GM18909 (cell line): ENCODE measurements at regions not wholly inside any gene's neighbourhood (a gene's known extent, or its start where the extent isn't known, plus 50 kb on each side); places are given as distances from the start of the nearest gene placed in this dataset.
"Not testable (repeated sequence)": the region's sequence is repeated elsewhere in the genome, so short reads cannot be mapped to it uniquely, and the experiment has no call there.

Experiments used
- ATAC-seq: cut with Tn5 transposase; IDR thresholded peaks from one replicate; pipeline ENCODE4 v1.9.1; 2021; ENCODE audit warnings: mild to moderate bottlenecking; ENCODE audit not compliant: unreplicated experiment, poor library complexity

DNA sequence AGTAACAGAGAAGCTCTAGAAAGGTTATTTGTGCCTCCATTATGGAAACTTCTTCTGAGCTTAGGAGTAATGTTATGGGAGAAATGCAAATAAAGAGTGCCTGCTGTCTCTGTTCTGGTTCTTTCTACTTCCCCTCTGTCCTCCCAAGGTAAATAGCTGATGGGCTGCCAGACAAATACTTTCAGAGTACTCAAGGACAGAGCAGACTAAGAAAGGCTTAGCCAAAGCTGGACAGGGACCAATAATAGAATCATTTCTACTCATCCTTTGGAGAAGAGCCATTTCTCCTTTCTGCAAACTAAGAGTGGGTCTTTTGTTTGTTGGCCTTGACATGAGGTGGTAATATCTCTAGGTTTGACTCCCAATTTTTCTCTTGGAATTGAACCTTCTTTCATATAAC lies 136.1 kb downstream of the MID1IP1 start:
- no peak for ATAC-seq

DNA sequence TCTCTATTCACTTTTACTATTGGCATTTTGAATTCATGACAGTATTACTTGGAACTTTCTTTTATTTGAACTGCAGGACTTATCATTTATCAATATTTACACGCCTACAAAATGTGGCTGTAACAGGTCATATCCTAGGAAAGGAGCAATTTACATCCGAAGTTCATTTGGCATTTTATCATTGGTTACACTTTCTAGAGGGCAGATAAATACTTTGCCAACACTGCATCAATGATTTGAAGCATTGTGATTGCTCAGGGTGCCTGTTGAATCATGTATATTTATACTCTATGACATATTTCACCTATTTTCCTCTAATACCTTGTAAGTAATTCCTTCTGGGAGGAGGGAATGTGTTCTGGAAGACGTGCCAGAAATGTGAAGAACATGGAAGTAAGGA lies 136.7 kb downstream of the MID1IP1 start:
- ATAC-seq: no peak

DNA sequence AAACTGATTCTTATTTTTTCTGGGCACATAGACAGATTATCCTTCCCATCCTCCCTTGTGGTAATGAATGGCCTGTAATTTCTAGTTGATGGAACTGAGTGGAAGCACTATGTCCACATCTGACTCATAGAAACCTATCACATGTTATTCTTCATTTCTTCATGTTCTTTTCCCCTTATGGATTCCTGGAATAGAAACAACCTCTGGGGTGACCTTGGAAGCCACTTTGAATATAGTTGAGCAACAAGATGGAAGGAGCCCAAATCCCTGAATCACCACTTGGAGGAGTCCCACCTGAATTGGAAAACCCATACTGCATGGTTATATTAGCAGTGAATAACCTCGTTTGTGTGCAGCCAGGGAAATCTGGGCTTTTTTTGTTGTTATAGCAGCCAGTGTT lies 137.8 kb downstream of the MID1IP1 start:
- no peak for ATAC-seq

GRCh38 chrX:38940547-38940946 lies 139.3 kb downstream of the MID1IP1 start:
- no peak for ATAC-seq

DNA sequence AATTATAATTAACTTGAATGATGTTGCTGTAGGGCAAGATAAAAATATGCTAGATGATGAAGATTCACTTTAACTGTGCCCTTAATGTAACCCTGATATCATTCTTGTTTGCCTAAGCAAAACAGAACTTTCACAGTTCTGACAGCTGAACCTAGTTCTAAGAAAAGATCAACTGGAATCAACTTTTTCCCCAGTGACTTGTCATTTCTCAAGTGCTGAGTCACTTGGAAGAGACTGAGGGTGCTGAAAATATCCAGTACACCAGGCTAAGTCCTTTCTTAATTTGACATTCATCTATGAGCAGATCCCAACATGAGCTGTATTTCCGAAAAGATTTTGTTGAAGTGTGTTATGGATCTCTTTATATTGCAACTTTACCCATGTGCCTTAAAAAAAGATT lies 140.4 kb downstream of the MID1IP1 start:
- no peak for ATAC-seq

- ATAC-seq: no peak
Observed at GRCh38 chrX:38943120-38943519, 141.9 kb downstream of the MID1IP1 start.

DNA sequence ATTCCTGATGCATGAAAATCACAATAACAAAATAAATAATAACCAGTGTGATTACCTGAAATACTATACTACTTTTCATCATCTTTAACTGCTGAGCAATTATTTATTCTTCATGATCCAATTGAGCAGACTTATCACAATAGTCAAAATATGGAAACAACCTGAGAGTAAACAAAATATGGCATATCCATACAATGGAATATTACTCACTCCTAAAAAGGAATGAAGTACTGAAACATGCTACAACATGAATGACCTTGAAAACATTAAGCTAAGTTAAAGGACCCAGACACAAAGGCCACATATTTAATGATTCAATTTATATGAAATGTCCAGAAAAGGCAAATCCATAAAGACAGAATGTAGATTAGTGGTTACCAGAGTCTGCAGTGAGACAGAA lies 146.8 kb downstream of the MID1IP1 start:
- no peak for ATAC-seq

DNA sequence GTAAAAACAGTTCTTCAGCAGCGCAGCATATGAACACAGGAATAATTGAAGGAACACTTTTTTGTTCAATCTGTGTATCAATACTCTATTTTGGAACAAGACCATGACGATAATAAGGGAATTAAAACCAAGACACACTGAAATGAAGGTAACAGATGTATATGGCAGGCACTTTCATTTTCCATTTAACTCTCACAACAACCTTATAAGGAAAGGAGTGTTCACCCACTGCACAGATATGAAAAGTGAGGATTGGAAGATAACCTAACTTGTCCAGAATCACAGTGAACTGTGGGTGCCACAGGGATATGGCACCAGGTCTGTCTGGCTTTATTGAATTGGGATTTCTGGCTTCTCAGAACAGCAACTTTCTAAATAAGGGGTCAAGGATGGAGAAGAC lies 153.3 kb downstream of the MID1IP1 start:
- no peak for ATAC-seq

GRCh38 chrX:38959736-38960135 lies 158.5 kb downstream of the MID1IP1 start:
- no peak for ATAC-seq

- no peak for ATAC-seq
Observed at GRCh38 chrX:38960137-38960536, 158.9 kb downstream of the MID1IP1 start.

- ATAC-seq: no peak
Observed at GRCh38 chrX:38961936-38962335, 160.7 kb downstream of the MID1IP1 start.

GRCh38 chrX:38963244-38963643 lies 162.0 kb downstream of the MID1IP1 start:
- ATAC-seq: not testable (repeated sequence)

- no peak for ATAC-seq
Observed at GRCh38 chrX:38965888-38966287, 164.6 kb downstream of the MID1IP1 start.

DNA sequence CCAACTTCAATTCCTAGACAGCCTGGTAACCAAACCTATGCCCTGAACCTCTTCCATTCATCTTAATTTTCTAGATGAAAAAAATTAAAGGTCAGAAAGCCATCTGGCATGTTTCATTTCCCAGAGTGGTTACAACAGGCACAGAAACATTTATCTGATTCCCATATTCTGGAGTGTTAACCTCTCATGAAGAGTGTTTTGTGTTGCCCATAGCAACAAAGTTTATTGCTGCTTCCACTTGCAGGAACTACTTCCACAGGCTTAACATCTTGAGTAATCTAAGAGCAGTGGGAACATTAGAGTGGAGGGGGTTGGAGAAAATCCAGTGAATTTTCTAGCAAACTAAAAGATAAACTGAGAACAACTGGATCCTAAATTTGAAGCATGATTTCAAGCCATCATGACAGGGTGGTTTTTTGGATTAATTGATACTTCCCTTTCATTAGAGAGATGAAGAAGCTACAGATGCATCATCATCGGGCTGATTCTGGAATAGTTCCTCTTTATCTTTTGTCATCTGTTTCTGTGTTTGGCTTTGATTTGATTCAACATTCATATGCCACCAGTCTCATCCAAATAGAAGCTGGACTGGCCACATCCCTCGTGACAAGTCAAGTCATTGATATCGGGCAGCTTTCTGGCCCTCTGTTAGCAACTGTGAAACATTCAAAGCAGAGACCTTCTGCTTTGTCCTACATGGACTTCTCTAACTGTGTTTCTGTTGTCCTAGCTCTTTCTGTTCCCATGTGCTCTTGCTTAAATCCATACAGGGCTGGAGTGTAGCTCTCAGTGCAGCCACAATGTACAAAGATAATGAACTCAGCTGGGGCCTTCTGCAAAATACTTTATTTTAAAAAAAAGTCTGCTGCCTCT lies 167.3 kb downstream of the MID1IP1 start:
- no peak for ATAC-seq

DNA sequence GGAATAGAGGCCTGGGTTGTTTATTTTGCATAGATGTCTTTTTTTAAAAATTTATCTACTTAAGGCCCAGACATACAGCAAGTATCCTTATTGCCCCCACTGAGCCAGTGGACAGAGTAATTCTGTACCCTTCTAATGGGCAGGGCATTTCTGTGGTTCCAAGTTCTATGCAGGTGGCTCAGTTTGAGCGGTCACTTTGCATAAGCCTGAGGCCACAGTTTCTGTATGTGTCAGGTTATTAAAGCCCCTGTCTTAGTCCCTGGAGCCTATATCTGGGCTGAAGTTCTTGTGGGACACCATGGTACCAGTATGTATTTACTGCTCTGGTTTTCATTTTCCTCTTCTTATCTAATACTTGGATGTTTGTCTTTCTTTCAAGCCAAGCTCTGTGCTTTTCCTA lies 168.8 kb downstream of the MID1IP1 start:
- ATAC-seq: peak; percentile 65

- no peak for ATAC-seq
Observed at GRCh38 chrX:38970845-38971244, 169.6 kb downstream of the MID1IP1 start.

- ATAC-seq: no peak
Observed at GRCh38 chrX:38973322-38973721, 172.1 kb downstream of the MID1IP1 start.

DNA sequence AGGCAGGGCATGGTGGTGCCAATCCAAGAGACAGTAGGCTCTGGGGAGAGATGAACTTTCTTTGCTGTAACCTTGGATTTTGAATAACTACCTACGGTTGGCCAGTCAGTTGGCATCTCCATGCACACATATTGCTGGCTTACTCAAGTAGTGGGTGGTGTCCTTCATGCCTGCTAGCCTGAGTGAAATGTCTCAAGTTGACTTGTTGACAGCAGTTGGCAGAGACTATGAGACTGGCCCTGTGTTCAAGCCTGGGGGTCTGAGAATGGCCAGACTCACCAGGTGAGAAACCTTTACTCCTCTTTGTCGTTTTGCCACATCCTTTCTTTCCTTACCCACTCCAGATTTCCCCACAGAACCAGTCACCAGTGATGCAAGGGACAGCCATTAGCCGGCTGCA lies 173.3 kb downstream of the MID1IP1 start:
- ATAC-seq: no peak

GRCh38 chrX:38975368-38975942 lies 174.2 kb downstream of the MID1IP1 start:
- no peak for ATAC-seq

- peak; percentile 70 for ATAC-seq
Observed at GRCh38 chrX:38982370-38982769, 181.1 kb downstream of the MID1IP1 start.

GRCh38 chrX:38982843-38983242 lies 181.6 kb downstream of the MID1IP1 start:
- no peak for ATAC-seq

GRCh38 chrX:38985375-38985774 lies 184.1 kb downstream of the MID1IP1 start:
- ATAC-seq: peak; percentile 66
